Nephron (organoid): ENCODE measurements at regions not wholly inside any gene's neighbourhood (a gene's known extent, or its start where the extent isn't known, plus 50 kb on each side); places are given as distances from the start of the nearest gene placed in this dataset.

ENCODE experiments used
- H3K27ac Mint-ChIP-seq, 3 experiments: 2 replicates each; pipeline ENCODE4 v1.8.0; 2020; ENCODE audit warnings: mixed read lengths in 3 of 3, mild to moderate bottlenecking in 2 of 3, moderate library complexity in 1 of 3
- H3K27me3 Mint-ChIP-seq: 2 replicates; pipeline ENCODE4 v1.8.0; 2021; ENCODE audit warnings: low read depth, mild to moderate bottlenecking, moderate library complexity, mixed read lengths
- H3K36me3 Mint-ChIP-seq: 2 replicates; pipeline ENCODE4 v1.8.0; 2020; ENCODE audit warnings: low read depth, mixed read lengths
- H3K4me1 Mint-ChIP-seq: 2 replicates; pipeline ENCODE4 v1.8.0; 2020; ENCODE audit warnings: mixed read lengths
- H3K4me3 Mint-ChIP-seq, 3 experiments: 2 replicates each; pipeline ENCODE4 v1.8.0; 2020; ENCODE audit warnings: mild to moderate bottlenecking in 3 of 3, mixed read lengths in 3 of 3, moderate library complexity in 2 of 3
- H3K9me3 Mint-ChIP-seq: 2 replicates; pipeline ENCODE4 v1.8.0; 2020; ENCODE audit warnings: mixed read lengths
- CTCF ChIP-seq, 3 experiments: fragments of 200-600 bp; sonication (generic); IDR thresholded peaks; one replicate each; pipeline ENCODE4 v1.5.0; 2021; ENCODE audit warnings: antibody characterized with exemption in 3 of 3; ENCODE audit not compliant: unreplicated experiment in 3 of 3

- TF ChIP-seq CTCF (IDR thresholded peaks at IDR 0.05; ENCODE audit: unreplicated experiment in 3 of 3): no peak
- Mint-ChIP-seq H3K4me3 (no peak overlapping the region), H3K4me1 (no peaks in the 10 kb centered on the region), H3K27me3 (no peaks in the 10 kb centered on the region), H3K36me3 (no peaks in the 10 kb centered on the region), H3K9me3 (peaks cover 2% of the 10 kb centered on the region), H3K27ac (no peak overlapping the region)
Measured at GRCh38 chr7:109091042-109091441, 521.4 kb downstream of the DNAJB9 start.

GRCh38 chr7:109092268-109092667 lies 522.6 kb downstream of the DNAJB9 start:
- H3K27me3 Mint-ChIP-seq: no peaks in the 10 kb centered on the region
- no peaks in the 10 kb centered on the region for H3K36me3 Mint-ChIP-seq
- peak in 1 of 3 experiments; percentile 32 for TF ChIP-seq CTCF (IDR thresholded peaks at IDR 0.05; ENCODE audit: unreplicated experiment in 3 of 3)
- H3K4me1 Mint-ChIP-seq: no peaks in the 10 kb centered on the region
- no peak overlapping the region for H3K27ac Mint-ChIP-seq
- H3K4me3 Mint-ChIP-seq: no peak overlapping the region
- H3K9me3 Mint-ChIP-seq: peaks cover 2% of the 10 kb centered on the region

- Mint-ChIP-seq H3K27me3 (no peaks in the 10 kb centered on the region), H3K4me1 (no peaks in the 10 kb centered on the region), H3K4me3 (no peak overlapping the region), H3K9me3 (no peaks in the 10 kb centered on the region), H3K27ac (no peak overlapping the region), H3K36me3 (no peaks in the 10 kb centered on the region)
- TF ChIP-seq CTCF (IDR thresholded peaks at IDR 0.05; ENCODE audit: unreplicated experiment in 3 of 3): no peak
Measured at GRCh38 chr7:109101332-109101731, 531.7 kb downstream of the DNAJB9 start.

- no peaks in the 10 kb centered on the region for H3K9me3 Mint-ChIP-seq
- no peaks in the 10 kb centered on the region for H3K36me3 Mint-ChIP-seq
- H3K4me1 Mint-ChIP-seq: no peaks in the 10 kb centered on the region
- TF ChIP-seq CTCF (IDR thresholded peaks at IDR 0.05; ENCODE audit: unreplicated experiment in 3 of 3): no peak
- no peaks in the 10 kb centered on the region for H3K27me3 Mint-ChIP-seq
- no peak overlapping the region for H3K4me3 Mint-ChIP-seq
- no peak overlapping the region for H3K27ac Mint-ChIP-seq
Measured at GRCh38 chr7:109109558-109109957, 539.9 kb downstream of the DNAJB9 start.

- no peak overlapping the region for H3K4me3 Mint-ChIP-seq
- no peaks in the 10 kb centered on the region for H3K27me3 Mint-ChIP-seq
- H3K27ac Mint-ChIP-seq: no peak overlapping the region
- no peaks in the 10 kb centered on the region for H3K36me3 Mint-ChIP-seq
- H3K4me1 Mint-ChIP-seq: no peaks in the 10 kb centered on the region
- H3K9me3 Mint-ChIP-seq: no peaks in the 10 kb centered on the region
- no peak for TF ChIP-seq CTCF (IDR thresholded peaks at IDR 0.05; ENCODE audit: unreplicated experiment in 3 of 3)
Measured at GRCh38 chr7:109111086-109111485, 541.4 kb downstream of the DNAJB9 start.

- no peak overlapping the region for H3K27ac Mint-ChIP-seq
Measured at GRCh38 chr7:109121599-109122300, 552.1 kb downstream of the DNAJB9 start.

More at GRCh38 chr7:109121599-109122300, 552.1 kb downstream of the DNAJB9 start:
- no peaks in the 10 kb centered on the region for H3K36me3 Mint-ChIP-seq
- no peak for TF ChIP-seq CTCF (IDR thresholded peaks at IDR 0.05; ENCODE audit: unreplicated experiment in 3 of 3)
- no peaks in the 10 kb centered on the region for H3K9me3 Mint-ChIP-seq
- H3K4me3 Mint-ChIP-seq: no peak overlapping the region
- H3K4me1 Mint-ChIP-seq: peaks cover 5% of the 10 kb centered on the region
- H3K27me3 Mint-ChIP-seq: no peaks in the 10 kb centered on the region
